NCI-H2171 (cell line): ENCODE measurements at regions not wholly inside any gene's neighbourhood (a gene's known extent, or its start where the extent isn't known, plus 50 kb on each side); places are given as distances from the start of the nearest gene placed in this dataset.
A peak's percentile ranks its signal among the peaks of the same experiment; 100 is the strongest.

Experiments
- DNase-seq: peaks from one replicate; lab custom pipeline; 2025; lab: John Stamatoyannopoulos, UW

DNA sequence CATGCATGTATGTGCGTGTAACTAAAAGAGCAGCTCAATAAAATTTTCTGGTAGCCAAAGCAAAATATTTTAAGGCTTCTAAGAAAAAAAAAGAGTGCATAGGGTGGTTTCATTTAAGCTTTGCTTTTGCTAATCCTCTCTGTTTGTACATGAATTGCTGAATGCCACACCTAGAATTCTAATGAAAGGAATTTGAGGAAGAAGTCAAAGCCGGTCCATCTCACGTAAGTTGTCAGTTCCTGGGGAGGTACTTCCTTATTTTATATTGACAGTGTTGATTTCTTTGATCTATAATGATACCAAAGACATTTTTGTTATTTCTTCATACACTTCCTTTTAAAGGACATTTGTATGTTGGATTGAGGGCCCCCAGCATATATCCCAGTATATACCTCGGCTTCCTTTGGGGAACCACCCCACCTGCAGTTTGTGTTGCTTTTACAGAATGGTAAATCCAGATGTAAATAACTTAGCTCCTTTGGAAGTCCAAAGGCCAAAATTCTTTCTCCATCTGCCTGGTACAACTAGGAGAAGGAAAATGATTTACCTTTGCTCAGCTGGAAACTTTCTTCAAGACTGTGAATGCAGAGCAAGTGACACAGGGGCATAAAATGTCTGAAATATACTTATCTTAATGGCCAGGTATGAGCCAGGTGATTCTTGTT, 420.9 kb upstream of the ATP2B1 start:
- DNase-seq = no peak

DNA sequence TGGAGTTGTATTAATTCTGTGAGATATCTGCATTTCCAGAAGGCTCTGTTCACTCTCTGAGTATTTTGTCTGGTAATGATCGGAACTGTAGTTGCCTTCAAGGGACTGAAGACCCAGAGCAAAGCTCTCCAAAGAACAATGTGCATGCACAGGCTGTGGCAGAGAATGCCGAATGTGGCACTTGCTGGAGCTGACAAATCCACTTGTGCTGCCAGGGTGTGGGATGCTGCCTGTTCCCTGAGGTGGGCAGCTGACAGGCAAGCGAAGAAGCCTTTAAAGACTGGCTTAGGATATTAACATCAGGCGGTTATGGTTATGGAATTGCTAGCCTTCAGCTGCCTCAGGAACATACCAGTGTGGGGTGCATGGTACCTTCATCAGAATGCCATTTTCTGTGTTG, 419.9 kb upstream of the ATP2B1 start:
- no peak for DNase-seq

- DNase-seq = no peak
Measured at GRCh38 chr12:90126125-90126524, 417.5 kb upstream of the ATP2B1 start.

DNA sequence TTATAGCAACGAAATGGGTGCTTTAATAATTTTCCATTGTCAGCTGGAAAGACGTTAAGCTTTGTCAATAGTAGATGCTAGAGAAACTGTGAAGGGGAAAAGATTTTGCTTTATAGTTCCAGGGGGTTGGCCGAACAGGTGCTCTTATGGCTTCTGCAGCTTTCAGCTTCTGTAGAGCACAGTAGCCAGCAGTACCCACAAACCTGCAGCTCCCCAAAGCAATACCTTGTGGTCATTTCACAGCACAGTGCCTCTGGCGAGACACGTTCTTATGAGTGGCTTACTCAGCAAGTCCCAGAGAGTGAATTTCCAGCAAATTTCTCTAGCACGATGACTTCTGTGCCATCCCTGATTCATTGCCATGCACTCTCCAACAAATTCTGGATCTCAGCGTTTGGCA, 416.3 kb upstream of the ATP2B1 start:
- DNase-seq = no peak

- DNase-seq = no peak
Measured at GRCh38 chr12:90124289-90124688, 415.7 kb upstream of the ATP2B1 start.

- no peak for DNase-seq
Measured at GRCh38 chr12:90122681-90123080, 414.0 kb upstream of the ATP2B1 start.

DNA sequence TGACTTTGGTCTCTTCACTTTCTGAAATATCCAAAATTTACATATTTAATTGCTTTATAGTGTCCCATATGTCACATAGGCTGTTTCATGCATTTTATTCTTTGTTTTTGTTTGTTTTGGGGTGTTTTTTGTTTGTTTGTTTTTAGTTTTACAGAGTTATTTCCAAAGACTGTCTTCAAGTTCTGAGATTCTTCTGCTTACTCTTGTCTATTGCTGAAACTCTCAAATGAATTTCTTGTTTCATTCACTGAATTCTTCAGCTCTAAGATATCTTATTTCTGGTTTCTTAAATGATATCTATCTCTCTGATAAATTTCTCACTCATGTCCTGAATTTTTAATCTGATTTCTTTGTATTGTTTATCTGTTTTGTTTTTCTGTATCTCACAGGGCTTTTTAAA, 412.0 kb upstream of the ATP2B1 start:
- DNase-seq = no peak

DNA sequence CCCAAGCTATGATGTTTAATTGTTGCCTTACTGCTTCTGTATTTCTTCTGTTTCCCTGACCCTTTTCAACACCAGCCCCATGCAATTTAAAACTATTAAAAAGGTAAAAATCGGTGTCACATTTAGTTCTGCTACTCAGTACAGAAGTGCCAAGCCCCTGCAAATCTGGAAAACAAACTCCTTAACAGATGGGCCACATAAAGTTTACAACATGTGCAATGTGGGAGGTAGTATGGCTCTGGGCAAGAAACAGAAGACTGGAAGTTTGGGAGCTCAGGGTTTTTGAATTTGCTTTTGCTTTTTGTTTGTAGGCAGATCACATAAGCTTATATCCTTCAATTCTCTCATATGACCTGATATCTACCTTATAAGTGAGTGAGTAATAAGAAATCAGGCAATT, 404.0 kb upstream of the ATP2B1 start:
- peak; percentile 54 for DNase-seq

GRCh38 chr12:90111791-90112580, 403.3 kb upstream of the ATP2B1 start:
- peak; percentile 40 for DNase-seq

GRCh38 chr12:90106568-90106967, 397.9 kb upstream of the ATP2B1 start:
- DNase-seq = no peak

DNA sequence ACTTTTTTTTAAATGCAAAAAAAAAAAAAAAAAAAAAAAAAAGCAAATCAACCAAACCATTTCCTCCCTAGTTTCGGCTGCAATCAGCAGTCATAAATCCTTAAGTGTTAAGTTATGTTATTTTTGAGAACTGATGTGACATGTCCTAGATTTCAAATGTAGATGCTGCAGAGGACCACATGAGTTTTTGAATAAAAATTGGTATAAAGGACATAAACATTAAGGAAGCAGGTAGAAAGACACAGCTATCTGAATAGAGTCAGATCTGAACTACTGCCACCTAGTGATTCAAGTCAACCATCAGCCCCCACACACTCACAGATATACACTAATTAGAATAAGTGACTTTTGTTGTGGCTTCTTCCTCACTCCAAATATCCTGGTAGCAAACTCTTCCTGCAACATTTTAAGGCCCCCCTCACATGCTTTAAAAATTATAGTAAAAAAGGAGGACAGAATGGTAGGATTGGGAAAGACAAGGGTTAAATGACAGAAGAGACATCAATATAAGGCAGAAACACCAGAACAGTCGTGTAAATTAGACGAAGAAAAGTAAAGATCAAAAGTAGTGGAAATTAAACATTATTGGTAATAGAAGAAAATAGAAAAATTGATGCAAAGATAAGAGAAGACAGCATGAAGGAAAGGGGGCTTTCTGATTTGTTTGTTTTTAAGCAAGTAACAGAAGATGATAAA, 394.5 kb upstream of the ATP2B1 start:
- no peak for DNase-seq

DNA sequence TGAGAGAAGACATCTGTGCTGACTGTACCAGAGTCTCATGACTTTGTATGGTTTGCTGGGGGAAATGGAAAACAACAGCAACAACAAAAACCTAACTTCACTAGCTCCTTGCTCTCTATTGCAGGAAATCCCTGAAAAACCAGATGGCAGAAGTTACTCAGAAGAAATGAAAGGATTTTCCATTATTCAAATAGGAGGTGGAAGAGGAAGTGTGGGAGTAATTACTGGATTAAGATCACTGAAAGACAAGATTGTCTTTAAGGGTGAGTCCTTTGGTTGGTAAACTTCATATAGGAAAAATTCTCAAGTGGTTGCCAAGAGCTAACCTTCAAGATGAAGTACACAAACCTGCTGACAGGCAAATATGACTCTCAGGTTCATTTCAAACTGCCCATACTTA, 391.9 kb upstream of the ATP2B1 start:
- no peak for DNase-seq

GRCh38 chr12:90099288-90099687, 390.6 kb upstream of the ATP2B1 start:
- no peak for DNase-seq

- DNase-seq = no peak
Measured at GRCh38 chr12:90098132-90098779, 389.6 kb upstream of the ATP2B1 start.

- DNase-seq = no peak
Measured at GRCh38 chr12:90091809-90092208, 383.2 kb upstream of the ATP2B1 start.

DNA sequence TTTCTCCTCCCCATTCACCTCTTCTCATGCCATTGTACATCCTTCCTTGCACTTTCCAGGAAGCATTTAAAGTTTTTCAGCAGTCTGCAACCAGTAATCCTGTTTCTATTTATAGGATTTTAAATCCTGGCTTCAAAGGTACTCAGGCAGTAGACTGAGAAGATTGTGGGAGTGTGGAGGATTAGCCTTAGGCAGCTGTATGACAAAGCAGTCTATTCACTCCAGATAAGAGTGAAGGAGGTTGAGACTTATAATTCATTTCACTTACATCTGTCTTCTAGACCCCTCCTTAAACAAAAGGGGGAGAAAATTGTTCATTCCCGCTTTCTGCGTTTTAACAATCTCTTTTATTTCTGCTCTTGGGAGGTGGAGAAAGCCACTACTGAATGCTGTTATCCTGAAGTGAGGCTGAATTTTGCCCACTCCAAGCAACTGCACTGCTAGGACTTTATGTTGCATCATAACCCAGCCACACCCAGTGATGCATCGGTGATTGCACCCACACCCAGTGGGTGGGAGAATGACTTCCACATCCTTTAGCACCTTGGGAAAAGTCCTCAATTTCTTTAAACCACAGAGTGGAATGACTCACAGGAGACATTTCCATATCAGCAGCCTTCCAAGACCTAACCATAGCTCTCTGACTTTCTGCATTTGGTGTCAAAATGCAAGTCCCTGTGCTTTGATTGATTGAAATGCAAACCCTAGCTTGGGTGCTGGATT, 382.5 kb upstream of the ATP2B1 start:
- no peak for DNase-seq

DNA sequence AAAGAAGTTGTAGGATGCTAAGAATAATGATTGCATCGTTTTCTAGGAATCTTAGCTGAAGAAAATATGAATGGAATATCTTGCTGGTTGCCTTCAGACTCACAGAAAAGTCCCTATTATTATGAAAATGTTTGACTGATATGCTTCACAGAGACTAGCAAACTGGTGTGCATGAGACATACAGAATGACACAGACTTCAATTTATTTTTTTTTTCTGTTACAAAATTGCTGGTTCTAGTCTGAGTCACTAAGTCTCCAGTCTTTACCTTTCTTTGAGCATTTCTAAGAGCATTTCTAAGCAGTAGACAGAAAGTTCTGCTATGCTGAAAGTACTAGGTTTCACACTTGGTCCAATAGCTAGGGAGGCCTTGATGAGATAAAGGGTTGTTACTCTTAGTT, 377.6 kb upstream of the ATP2B1 start:
- no peak for DNase-seq

DNA sequence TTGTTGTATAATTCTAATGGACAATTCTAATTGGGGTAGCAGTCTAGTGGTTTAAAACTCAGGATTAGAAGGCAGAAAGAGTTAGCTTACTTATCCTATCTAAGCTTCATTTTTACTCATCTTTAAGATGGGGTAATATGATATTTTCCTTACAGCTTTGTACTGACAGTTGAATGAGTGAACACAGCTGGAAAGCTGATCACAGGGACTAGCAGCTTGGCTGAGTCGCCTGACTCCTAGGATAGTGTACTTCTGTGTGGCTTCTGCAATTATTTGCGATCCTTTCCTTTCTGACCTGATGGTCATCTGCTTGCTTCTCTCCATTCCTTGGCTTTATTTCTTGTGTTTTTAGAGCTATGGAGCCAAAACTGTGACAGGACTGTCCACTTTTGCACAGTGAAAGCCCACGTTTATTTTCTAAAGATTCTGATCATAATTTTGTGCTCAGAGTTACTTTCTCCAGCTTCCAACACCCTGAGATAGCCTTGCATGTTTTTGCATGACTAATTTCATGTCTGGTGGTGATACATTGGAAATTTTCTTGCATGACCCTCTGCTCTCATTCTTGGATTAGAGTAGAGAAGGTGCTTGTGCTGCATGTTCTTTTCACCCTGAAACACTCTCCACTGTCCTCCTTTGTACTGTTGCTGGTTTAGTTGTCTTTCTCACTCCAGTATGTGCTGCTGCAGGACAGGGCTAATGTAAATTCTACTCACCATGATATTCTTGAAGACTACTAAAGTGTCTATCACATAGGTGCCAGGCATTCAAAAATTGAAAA, 377.0 kb upstream of the ATP2B1 start:
- no peak for DNase-seq

GRCh38 chr12:90084018-90084417, 375.4 kb upstream of the ATP2B1 start:
- DNase-seq = no peak

- DNase-seq = no peak
Measured at GRCh38 chr12:90080616-90081015, 372.0 kb upstream of the ATP2B1 start.

DNA sequence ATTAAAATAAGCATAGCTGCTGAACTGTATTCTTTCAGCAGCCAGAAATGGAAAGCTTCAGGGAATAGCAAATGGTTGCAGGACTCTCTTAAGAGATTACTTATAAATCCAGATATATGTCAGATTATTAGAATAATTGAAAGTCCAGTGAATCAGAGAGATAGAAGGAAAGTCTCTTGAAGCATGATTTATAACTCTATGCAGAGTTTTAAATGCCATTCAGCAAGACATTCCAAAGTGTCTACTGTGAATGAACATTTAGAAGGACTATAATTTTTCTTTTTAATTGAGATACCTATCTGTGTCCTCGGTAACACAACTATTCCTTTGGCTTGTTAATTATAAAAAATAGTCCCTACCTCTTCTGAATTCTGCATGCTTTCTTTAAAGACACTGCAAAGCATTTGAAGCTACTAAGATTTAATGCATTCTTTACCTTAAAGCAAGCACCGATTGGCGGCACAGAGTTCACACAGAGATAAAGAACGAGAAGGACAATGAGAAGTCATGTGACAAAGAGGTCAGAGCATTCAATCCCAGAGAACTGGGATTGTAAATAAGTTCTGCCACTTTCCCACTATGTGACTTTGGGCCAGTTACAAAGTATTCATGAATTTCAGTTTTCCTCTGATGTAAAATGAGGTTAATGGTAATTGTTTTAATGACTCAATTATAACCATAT, 371.0 kb upstream of the ATP2B1 start:
- DNase-seq = no peak
